ENCODE measurements at regions not wholly inside any gene's neighbourhood (a gene's known extent, or its start where the extent isn't known, plus 50 kb on each side); places are given as distances from the start of the nearest gene placed in this dataset.

DNA sequence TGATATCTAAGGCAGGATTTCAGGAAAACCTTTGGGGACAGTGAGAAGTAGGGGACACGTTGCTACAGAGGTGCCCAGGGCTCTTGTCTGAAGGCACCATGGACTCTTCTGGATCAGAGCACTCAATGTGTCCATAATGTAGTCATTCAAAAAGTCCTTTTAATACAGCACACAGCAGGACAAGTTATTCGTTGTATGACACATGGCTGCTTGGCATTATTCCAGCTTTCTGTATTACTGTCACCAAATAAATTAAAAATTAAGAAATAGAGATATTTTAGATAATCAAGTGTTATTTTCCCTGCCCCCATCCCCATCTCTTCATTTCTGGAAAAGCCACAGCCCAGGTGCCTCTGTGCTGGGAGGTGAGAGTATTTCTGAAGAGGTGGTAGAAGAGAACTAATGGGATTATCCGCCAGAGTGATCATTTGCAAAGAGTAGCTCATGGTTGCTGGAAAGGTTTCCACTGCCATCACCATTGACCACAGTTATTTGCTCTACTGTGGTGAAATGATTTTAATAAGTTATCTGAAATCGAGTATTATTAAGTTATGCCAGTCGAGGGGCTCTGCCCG is 83.0 kb downstream of the CXCL12 start:
- H3K9ac ChIP-seq (replicated peaks in 1 of 4; ENCODE audit: extremely low read depth in 1 of 4, low read depth in 3 of 4, low read length in 3 of 4): no peak overlapping the region
- peaks cover 7% of the 10 kb centered on the region in 2 experiments; a peak in 2 of 4 replicates for H3K9me3 ChIP-seq (ENCODE audit: insufficient read depth in 2 of 2, low read depth in 1 of 2, low read length in 1 of 2)
- no peak overlapping the region for H4K5ac ChIP-seq (ENCODE audit: insufficient read length, low read depth, low read length)
- ChIA-PET CTCF (ENCODE audit: partially characterized antibody) (interaction anchor here (0.7 to 2.4 kb wide), 5 partner anchors 9 to 83 kb away, joined by 3 to 10 read pairs (median 3); partner anchors contain the start of gene CXCL12), POLR2A (ENCODE audit: partially characterized antibody) (no interaction called here)
- no peak overlapping the region for H3K27ac ChIP-seq (ENCODE audit: low read depth, low read length)
- H2BK15ac ChIP-seq (ENCODE audit: low read length): no peak overlapping the region
- no peak for TF ChIP-seq CHD1 (IDR thresholded peaks at IDR 0.05; ENCODE audit: low read depth, low read length)
- TF ChIP-seq ASH2L (IDR thresholded peaks at IDR 0.05; ENCODE audit: low read length): no peak
- TF ChIP-seq, protein P1, sequence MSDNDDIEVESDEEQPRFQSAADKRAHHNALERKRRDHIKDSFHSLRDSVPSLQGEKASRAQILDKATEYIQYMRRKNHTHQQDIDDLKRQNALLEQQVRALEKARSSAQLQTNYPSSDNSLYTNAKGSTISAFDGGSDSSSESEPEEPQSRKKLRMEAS (IDR thresholded peaks at IDR 0.05): no peak
- no peak for TF ChIP-seq GABPA (IDR thresholded peaks at IDR 0.05; ENCODE audit: borderline replicate concordance, insufficient read depth, low read length)
- TF ChIP-seq NRF1 (IDR thresholded peaks at IDR 0.05; ENCODE audit: low read depth, low read length): no peak
- no peak for TF ChIP-seq JUND (IDR thresholded peaks at IDR 0.05; ENCODE audit: low read length)
- no peak for TF ChIP-seq RAD21 (IDR thresholded peaks at IDR 0.05 in 1 of 2, conservative IDR thresholded peaks at IDR 0.05 in 1 of 2; ENCODE audit: low read depth in 2 of 2, low read length in 2 of 2)
- TF ChIP-seq FOSL1 (IDR thresholded peaks at IDR 0.05; ENCODE audit: insufficient read depth, low read depth, low read length): no peak
- no peak for TF ChIP-seq HDAC2 (IDR thresholded peaks at IDR 0.05; ENCODE audit: borderline replicate concordance in 1 of 2, low read depth in 2 of 2, low read length in 2 of 2)
- TF ChIP-seq CEBPB (IDR thresholded peaks at IDR 0.05; ENCODE audit: low read depth, low read length): no peak
- no peak for TF ChIP-seq BRCA1 (IDR thresholded peaks at IDR 0.05; ENCODE audit: low read depth, low read length)
- no peak for TF ChIP-seq TCF12 (IDR thresholded peaks at IDR 0.05; ENCODE audit: low read depth, low read length)
- TF ChIP-seq POLR2AphosphoS5 (IDR thresholded peaks at IDR 0.05; ENCODE audit: low read depth, low read length): no peak
- TF ChIP-seq RBBP5 (IDR thresholded peaks at IDR 0.05; ENCODE audit: borderline replicate concordance, low read depth, low read length): no peak
- TF ChIP-seq SP4 (IDR thresholded peaks at IDR 0.05; ENCODE audit: low read length): no peak
- H3K14ac ChIP-seq (ENCODE audit: insufficient read length): no peak overlapping the region
- no peaks in the 10 kb centered on the region for H3K36me3 ChIP-seq (ENCODE audit: control insufficient read depth in 2 of 4, insufficient read depth in 4 of 4, low read length in 3 of 4)
- FAIRE-seq (no peak), DNase-seq (ENCODE audit: low read depth in 1 of 2, low spot score in 2 of 2) (no peak)
- H3K4ac ChIP-seq (replicated peaks; ENCODE audit: insufficient read length, low read depth, low read length): no peak overlapping the region
- H3K23ac ChIP-seq (ENCODE audit: insufficient read length): no peak overlapping the region
- H3K23me2 ChIP-seq (ENCODE audit: low read depth, low read length): no peaks in the 10 kb centered on the region
- H2BK120ac ChIP-seq (replicated peaks; ENCODE audit: low read depth, low read length): no peak overlapping the region
- no peaks in the 10 kb centered on the region for H3K79me2 ChIP-seq (ENCODE audit: control insufficient read depth in 1 of 2, insufficient read depth in 2 of 2, low read length in 2 of 2)
- no peak overlapping the region for H2BK20ac ChIP-seq (ENCODE audit: low read length)
- H3K4me1 ChIP-seq (replicated peaks in 1 of 4; ENCODE audit: control insufficient read depth in 3 of 4, insufficient read depth in 4 of 4, low read length in 3 of 4): peaks cover 0 to 7% (median 3%) of the 10 kb centered on the region in 4 experiments; a peak in 4 of 7 replicates
- no peak overlapping the region for H3K56ac ChIP-seq (replicated peaks; ENCODE audit: insufficient read length, low read depth, low read length)
- H2BK12ac ChIP-seq (ENCODE audit: low read depth, low read length): no peak overlapping the region
- no peak overlapping the region for H4K91ac ChIP-seq (replicated peaks; ENCODE audit: insufficient read length, low read length)
- H3K4me2 ChIP-seq (ENCODE audit: insufficient read depth in 1 of 2, low read depth in 2 of 2, low read length in 2 of 2): no peak overlapping the region
- H4K20me1 ChIP-seq (replicated peaks in 1 of 2; ENCODE audit: control insufficient read depth in 1 of 2, insufficient read depth in 2 of 2, low read length in 2 of 2): no peaks in the 10 kb centered on the region
- H3K18ac ChIP-seq (ENCODE audit: extremely low read depth, low read length): no peak overlapping the region
- H2AK5ac ChIP-seq (ENCODE audit: low read depth, low read length): no peak overlapping the region
- no peak overlapping the region for H2BK5ac ChIP-seq (ENCODE audit: low read depth, low read length)
- WGBS, 2 experiments (ENCODE audit: extremely low coverage in 1 of 2, insufficient coverage in 1 of 2, insufficient read length in 1 of 2, insufficient replicate concordance in 2 of 2, low coverage in 1 of 2, low lambda C conversion rate in 2 of 2, missing lambda C conversion rate in 1 of 2): 77% methylated on average over 6 of the region's 6 CpGs; no CpG with 5 or more reads in 1 of the 2 experiments
- H3K4me3 ChIP-seq (ENCODE audit: extremely low read depth in 1 of 4, insufficient read depth in 2 of 4, low read depth in 3 of 4, low read length in 4 of 4): no peak overlapping the region
- no peaks in the 10 kb centered on the region for H3K27me3 ChIP-seq (replicated peaks in 1 of 4; ENCODE audit: control insufficient read depth in 3 of 4, extremely low read depth in 1 of 4, insufficient read depth in 3 of 4, low read length in 3 of 4)
- no peak overlapping the region for H4K8ac ChIP-seq (ENCODE audit: extremely low read depth, insufficient read depth, low read length)
- no peaks in the 10 kb centered on the region for H3K79me1 ChIP-seq (ENCODE audit: low read depth, low read length)
- no peak overlapping the region for H2AFZ ChIP-seq (ENCODE audit: low read length)

Data from H1 (cell line).